ENCODE measurements at regions not wholly inside any gene's neighbourhood (a gene's known extent, or its start where the extent isn't known, plus 50 kb on each side); places are given as distances from the start of the nearest gene placed in this dataset.

GRCh38 chr14:25350802-25351201 is 300.9 kb upstream of the STXBP6 start:
- peaks cover 3 to 56% of the 10 kb centered on the region in 2 experiments for H3K9me3 Mint-ChIP-seq
- no peak overlapping the region for H3K9ac ChIP-seq (ENCODE audit: extremely low read depth, insufficient read length, low read length)
- no peak overlapping the region for H4K91ac ChIP-seq (ENCODE audit: insufficient read length, low read depth, low read length)
- no peaks in the 10 kb centered on the region for H3K79me1 ChIP-seq (ENCODE audit: insufficient read depth, low read depth, low read length, poor library complexity, severe bottlenecking)
- no peak overlapping the region for H2AK5ac ChIP-seq (ENCODE audit: insufficient read length, low read length)
- no peak overlapping the region for H3K27ac Mint-ChIP-seq
- no peaks in the 10 kb centered on the region for H4K20me1 ChIP-seq (ENCODE audit: control insufficient read depth, insufficient read depth, insufficient read length)
- no CpG with 5 or more reads among the region's 4 CpGs for WGBS (ENCODE audit: extremely low coverage, insufficient read length, low lambda C conversion rate)
- H4K8ac ChIP-seq (replicated peaks; ENCODE audit: insufficient read length, low read depth, low read length): no peak overlapping the region
- H3K4ac ChIP-seq (ENCODE audit: low read depth, low read length): no peak overlapping the region
- H3K27ac ChIP-seq (ENCODE audit: insufficient read length, low read depth, low read length): no peak overlapping the region
- DNase-seq: no peak
- no peaks in the 10 kb centered on the region for H3K79me2 ChIP-seq (ENCODE audit: insufficient read depth, low read length)
- H2BK120ac ChIP-seq (ENCODE audit: low read depth, low read length, poor library complexity, severe bottlenecking): no peak overlapping the region
- no peak overlapping the region for H2BK20ac ChIP-seq (ENCODE audit: low read depth, low read length, poor library complexity, severe bottlenecking)
- peaks cover 0 to 7% (median 0%) of the 10 kb centered on the region in 3 experiments; a peak in 2 of 7 replicates for H3K36me3 Mint-ChIP-seq (ENCODE audit: insufficient read depth in 1 of 3, low read depth in 3 of 3)
- no peak overlapping the region for H2BK5ac ChIP-seq (ENCODE audit: insufficient read length, low read length)
- H3K23ac ChIP-seq (ENCODE audit: insufficient read length, low read depth, low read length): no peak overlapping the region
- no peak overlapping the region for H3K4me2 ChIP-seq (ENCODE audit: insufficient read depth, insufficient read length, low read length)
- no peak overlapping the region for H3K14ac ChIP-seq (ENCODE audit: insufficient read depth, low read length)
- no peak for TF ChIP-seq CTCF (conservative IDR thresholded peaks at IDR 0.05)
- H3K27me3 Mint-ChIP-seq (ENCODE audit: low read depth): no peaks in the 10 kb centered on the region
- H4K5ac ChIP-seq (ENCODE audit: insufficient read length, low read depth, low read length): no peak overlapping the region
- H2BK12ac ChIP-seq (ENCODE audit: insufficient read length, low read depth, low read length): no peak overlapping the region
- H3K56ac ChIP-seq (ENCODE audit: insufficient read length, low read depth, low read length): no peak overlapping the region
- H3K27me3 ChIP-seq (ENCODE audit: insufficient read depth, low read length): no peaks in the 10 kb centered on the region
- no peak overlapping the region for H3T11ph ChIP-seq (ENCODE audit: low read length)
- H3K4me1 Mint-ChIP-seq: no peaks in the 10 kb centered on the region
- no peaks in the 10 kb centered on the region for H3K9me3 ChIP-seq (ENCODE audit: control insufficient read depth, low read depth, low read length)
- no peak overlapping the region for H2BK15ac ChIP-seq (ENCODE audit: low read depth, low read length)
- H3K23me2 ChIP-seq (ENCODE audit: insufficient read length, low read depth, low read length, poor library complexity, severe bottlenecking): no peaks in the 10 kb centered on the region
- H3K4me1 ChIP-seq (ENCODE audit: insufficient read depth, low read length): no peaks in the 10 kb centered on the region
- H3K4me3 Mint-ChIP-seq: no peak overlapping the region
- H2AFZ ChIP-seq (ENCODE audit: low read length): no peak overlapping the region
- no peak overlapping the region for H3K18ac ChIP-seq (ENCODE audit: insufficient read length, low read depth, low read length)
